GM19468 (cell line): ENCODE measurements at regions not wholly inside any gene's neighbourhood (a gene's known extent, or its start where the extent isn't known, plus 50 kb on each side); places are given as distances from the start of the nearest gene placed in this dataset.
"Not testable (repeated sequence)": the region's sequence is repeated elsewhere in the genome, so short reads cannot be mapped to it uniquely, and the experiment has no call there.

Experiments
- ATAC-seq: cut with Tn5 transposase; IDR thresholded peaks from one replicate; pipeline ENCODE4 v1.9.1; 2021; ENCODE audit warnings: mild to moderate bottlenecking, moderate library complexity, moderate number of reproducible peaks; ENCODE audit not compliant: unreplicated experiment; ENCODE audit errors: extremely low read depth

DNA sequence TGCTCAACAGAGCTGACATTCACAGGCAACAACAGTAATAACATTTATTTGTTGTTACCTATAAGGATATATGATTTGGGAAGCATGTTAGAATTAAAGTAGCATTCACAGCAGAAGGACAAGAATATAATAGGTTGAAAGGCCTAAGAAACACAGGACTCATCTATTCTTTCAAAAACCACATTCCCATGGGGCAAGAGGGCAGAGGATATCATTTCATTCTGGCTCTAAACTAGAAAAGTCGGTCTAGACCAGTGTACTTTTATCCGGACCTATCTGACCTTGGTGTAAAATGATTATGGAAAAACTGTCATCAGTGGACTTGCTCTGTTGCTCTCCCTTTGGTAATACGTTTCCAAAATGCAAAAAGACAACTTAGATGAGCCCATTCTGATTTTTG lies 914.7 kb upstream of the CITED2 start:
- ATAC-seq = no peak

DNA sequence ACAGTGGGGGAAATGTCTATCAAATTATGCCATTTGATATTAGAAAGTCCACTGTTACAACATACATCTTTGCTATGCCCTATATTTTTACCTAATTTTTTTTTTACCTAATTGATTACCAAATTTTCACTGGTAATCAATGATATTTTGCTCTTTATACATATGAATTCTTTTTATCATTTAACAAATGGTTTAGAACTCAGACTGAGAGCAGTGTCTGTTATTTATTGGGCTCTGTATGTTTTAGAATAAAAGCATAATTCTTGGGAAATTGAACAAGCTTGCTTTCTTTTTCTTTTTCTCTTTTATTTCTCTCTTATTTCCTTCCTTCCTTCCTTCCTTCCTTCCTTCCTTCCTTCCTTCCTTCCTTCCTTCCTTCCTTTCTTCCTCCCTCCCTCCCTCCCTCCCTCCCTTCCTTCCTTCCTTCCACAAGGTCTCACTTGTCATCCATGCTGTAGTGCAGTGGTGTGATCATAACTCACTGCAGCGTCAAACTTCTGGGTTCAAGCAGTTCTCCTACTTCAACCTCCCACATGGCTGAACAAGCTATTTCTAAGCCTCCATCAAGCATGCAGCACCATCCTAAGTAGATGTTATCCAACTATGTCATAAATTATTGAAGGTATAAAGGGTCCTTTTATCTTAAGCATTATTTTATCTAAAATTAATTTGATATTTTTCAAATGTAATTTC lies 911.7 kb upstream of the CITED2 start:
- ATAC-seq = no peak

- ATAC-seq = no peak
These were observed 911.0 kb upstream of the CITED2 start for GRCh38 chr6:140285471-140285870.

GRCh38 chr6:140284871-140285270 lies 910.4 kb upstream of the CITED2 start:
- no peak for ATAC-seq

DNA sequence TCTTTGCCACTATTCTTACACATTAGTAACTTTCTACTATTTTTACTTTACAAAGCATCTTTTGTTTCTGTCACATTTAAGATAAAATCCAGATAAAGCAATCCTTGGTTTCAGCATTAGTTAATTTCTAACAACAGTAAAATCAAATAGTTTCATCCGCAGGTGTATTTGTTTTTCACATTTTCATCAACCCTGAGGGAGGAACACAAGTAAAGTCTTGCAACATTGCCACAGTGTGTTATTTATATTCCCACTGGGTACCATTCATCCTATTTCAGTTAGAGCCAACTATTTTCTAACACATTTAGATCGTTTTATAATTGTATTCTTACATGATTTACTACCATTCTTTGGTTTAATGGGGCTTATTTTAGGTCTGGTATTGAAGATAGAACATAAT lies 908.7 kb upstream of the CITED2 start:
- no peak for ATAC-seq

GRCh38 chr6:140281767-140282166 lies 907.3 kb upstream of the CITED2 start:
- ATAC-seq = no peak

- ATAC-seq = no peak
These were observed 906.8 kb upstream of the CITED2 start for GRCh38 chr6:140281236-140281635.

GRCh38 chr6:140276719-140277118 lies 902.3 kb upstream of the CITED2 start:
- no peak for ATAC-seq

DNA sequence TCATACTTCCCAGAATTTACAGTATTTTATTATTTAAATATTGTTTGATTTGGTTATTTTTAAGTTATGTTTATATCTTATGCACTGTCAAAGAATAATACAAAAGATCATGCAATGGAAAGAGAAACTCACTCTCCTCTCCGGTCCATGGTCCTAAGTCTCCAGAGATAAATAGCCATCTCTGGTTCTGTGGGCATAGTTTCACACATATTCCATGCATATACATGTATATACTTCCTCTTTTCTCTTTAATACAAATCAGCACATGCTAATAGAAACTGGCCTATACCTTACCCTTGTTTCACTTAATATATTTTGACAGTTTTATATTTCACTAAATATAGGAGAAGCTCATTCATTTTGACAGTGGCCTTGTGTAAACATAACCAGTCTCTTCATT lies 901.7 kb upstream of the CITED2 start:
- no peak for ATAC-seq

DNA sequence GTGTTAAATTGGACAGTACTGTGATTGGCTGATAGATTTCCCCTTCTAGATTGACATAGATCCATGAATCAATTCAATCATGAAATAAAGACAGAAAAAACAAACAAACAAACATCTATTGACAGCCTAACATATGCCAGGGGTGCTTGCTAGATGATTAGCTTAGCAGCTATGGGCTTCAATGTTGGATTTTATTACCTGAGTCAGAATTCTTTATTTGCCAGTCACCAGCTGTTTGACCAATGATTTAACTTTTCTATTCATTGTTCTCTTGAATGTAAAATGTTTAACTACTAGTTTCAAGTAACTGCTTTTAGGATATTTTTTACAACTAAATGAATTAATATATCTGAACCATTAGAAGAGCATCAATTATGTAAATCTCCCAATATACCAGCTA lies 901.3 kb upstream of the CITED2 start:
- ATAC-seq = no peak

GRCh38 chr6:140274548-140274947 lies 900.1 kb upstream of the CITED2 start:
- no peak for ATAC-seq

GRCh38 chr6:140271759-140272377 lies 897.4 kb upstream of the CITED2 start:
- peak; percentile 92 for ATAC-seq

DNA sequence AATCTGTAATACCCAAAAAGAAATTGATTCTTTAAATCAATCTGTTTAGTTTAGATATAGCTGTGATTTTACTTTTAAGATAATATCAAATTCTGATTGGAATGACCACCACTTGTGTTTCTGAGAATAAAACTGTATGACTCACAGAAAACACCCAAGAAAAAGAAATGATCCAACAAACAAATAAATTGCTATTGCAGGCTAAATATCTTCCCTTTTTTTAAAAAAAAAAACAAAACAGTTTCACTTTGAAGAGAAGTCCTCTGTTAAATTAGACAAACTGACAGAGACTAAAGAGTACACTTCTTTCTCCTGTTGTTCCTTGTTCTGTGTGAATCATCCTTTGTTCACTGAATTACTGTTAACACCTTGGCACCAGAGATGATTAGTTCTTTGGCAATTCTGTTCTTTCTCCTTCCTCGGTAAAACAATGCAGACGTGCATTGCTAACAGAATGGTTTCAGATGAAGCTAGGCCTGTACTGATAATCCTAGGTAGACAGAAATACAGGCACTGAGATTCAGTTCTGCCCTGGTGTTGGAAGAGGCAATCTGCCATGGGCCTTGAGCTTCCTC lies 895.2 kb upstream of the CITED2 start:
- ATAC-seq = no peak

DNA sequence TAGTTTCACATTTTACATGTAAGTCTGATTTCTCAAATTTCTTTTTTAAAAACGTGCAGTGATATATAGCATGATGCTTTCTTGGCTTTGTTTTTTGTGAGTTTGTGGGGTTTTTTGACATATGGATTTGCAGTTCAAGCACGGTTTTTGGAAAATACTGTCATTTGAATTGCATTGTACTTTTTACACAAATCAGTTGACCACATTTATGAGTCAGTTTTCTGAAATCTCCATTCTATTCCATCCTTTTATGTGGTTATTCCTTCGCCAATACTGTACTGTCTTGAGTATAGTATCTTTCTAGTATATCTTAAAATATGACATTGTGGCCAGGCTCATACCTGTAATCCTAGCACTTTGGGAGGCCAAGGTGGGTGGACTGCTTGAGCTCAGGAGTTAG lies 890.0 kb upstream of the CITED2 start:
- no peak for ATAC-seq

DNA sequence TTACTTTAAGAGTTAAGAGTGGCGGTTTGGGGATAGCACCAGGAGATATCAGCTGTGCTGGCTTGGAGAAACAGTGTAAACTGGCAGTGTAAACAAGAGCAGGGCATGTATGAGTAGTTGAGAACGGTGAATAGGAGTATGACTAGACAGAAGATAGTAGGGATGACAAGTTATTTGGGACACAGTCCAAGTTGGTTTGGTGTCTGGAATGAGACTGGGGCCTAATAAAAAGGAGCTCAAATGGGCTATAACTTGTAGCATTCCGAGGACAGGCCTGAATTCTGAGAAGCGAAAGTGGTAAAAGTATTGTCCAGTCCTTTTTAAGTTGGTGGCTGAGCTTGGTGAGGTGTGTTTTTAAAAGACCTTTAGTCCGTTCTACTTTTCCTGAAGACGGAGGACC lies 883.9 kb upstream of the CITED2 start:
- ATAC-seq = not testable (repeated sequence)

DNA sequence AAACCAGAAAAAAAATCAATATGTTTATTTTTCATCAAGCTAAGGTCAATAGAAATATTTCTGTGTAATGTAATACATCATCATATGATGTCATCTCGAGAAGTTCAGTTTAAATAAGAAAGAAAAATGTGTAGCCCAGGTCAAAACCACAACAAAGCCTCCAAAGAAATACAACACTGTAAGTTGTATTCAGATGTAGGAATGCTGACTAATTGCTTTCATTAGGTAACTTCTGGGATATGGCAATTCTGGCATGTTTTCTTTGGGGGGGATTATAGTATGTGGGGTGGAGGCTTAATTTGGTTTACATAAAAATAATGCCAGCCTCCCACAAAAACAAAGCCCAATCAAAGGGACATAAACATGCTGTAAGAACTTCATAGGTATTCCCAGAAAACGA lies 881.8 kb upstream of the CITED2 start:
- no peak for ATAC-seq

DNA sequence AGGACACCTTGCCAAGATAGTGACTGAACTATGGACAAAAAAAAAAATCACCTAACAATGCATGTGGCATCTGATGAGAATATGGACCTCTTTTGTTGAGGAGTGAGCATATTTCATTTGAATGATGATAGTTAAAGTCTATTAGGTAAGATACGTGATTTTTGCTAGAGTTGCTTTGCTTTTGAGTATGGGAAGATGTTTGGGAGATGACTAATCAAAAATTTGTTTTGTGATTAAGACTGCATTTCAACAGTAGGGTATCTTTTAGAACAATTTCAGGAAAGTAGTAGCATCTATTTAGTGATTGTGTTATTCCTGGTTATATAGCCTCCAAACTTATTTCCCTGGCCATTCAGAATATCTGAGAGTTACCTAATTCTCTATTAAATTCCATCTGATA lies 878.6 kb upstream of the CITED2 start:
- no peak for ATAC-seq

- no peak for ATAC-seq
These were observed 877.7 kb upstream of the CITED2 start for GRCh38 chr6:140252099-140252498.

DNA sequence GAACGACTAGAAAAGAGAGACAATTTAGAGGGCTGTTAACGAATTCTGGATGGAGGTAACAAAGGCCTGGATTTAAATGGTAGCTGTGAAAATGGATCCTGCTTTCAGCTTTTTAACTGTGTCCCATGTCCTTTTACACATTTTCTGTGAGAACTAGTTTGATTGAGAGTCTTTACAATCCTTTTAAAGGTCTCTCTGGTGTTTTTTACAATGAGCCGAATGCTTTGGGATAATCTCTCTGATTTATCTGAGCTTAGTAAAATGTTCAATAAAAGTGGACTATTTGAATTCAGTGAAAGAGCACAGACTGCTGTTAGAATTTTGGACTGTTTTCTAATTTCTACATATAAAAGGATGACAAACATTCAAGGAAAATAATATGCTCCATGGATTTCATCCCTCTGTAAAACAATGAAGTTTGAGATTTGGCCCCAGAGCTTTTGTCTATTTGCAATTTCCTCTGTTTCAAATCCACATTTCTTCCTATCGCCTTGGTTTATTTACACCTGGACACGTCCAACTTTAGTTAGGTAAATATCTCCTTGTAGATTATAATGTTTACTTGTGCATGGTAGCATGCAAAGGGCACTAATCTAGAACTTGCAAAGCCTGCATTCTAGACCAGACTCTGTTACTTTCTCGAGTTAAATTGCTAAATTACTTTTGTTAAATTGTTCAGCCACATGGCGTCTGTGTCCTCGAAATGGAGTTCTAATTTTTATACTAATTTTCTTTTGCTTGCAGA lies 871.0 kb upstream of the CITED2 start:
- no peak for ATAC-seq

DNA sequence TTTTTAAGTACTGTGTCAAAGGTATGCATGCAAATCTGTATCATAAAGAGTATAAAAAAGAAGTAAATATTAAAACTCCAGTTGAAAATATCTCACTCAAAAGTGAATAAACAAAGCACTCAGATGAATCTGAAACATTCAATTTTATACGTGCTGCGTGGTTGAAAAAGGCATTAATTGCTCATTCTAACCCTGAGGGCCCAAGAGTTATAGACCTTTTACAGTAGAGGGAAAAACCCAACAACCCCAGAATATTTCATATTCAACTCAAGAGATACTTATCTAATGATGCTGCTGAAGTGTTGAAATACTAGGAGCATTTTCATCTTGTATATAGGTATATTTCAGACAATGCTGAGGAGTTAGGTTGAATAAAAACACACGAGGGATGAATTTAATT lies 862.8 kb upstream of the CITED2 start:
- ATAC-seq = no peak

DNA sequence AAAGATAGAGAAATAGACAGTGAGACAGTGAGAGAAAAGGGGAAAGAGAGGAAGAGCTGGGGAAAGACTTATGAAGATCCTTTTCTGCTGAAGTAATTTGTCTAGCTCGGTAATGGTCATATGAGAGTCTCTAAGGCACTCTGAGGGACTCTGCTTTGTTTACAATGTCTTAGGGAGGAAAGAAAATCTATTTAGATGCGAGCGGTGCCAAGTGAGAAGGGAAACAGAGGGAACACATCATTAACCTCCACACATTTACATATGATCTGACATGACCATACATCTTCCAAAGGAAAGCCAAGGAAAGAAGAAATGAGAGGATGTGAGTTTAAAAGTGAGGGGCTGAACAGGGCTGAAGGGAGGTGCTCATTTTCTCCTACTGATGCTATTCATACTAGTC lies 862.3 kb upstream of the CITED2 start:
- no peak for ATAC-seq
